ENCODE measurements at regions not wholly inside any gene's neighbourhood (a gene's known extent, or its start where the extent isn't known, plus 50 kb on each side); places are given as distances from the start of the nearest gene placed in this dataset.

DNA sequence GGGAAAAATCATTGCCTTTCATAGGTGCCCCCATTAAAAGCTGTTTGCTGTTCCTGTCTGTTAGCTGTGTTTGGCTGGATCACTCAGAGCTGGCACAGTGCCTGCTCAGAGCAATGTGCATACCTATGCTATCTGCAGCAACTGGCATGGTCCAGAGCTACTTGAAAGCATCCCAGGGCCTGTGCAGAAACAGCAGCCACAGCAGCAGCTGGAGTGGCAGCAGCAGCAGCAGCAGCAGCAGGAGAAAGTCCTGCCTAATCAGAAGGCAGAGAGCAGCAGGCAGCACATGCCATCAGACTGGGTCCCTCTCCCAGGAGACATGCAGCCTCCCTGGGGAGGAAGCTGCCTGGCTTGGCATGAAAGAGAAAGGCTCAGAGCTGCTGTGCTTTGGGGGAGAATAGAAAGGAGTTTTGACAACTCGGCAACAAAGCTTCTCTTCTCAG, 243.8 kb upstream of the WWC1 start:
- no peaks in the 10 kb centered on the region for H3K27me3 ChIP-seq (ENCODE audit: insufficient read depth, low read depth, low read length)
- TF ChIP-seq TAF1 (IDR thresholded peaks at IDR 0.05; ENCODE audit: low read depth) (no peak), EP300 (conservative IDR thresholded peaks at IDR 0.05; ENCODE audit: poor library complexity, severe bottlenecking) (no peak), SMC3 (conservative IDR thresholded peaks at IDR 0.05; ENCODE audit: poor library complexity) (peak; percentile 4), EZH2 (IDR thresholded peaks at IDR 0.05; ENCODE audit: borderline replicate concordance, insufficient read depth, low read length, poor library complexity, severe bottlenecking) (no peak), POLR2AphosphoS5 (IDR thresholded peaks at IDR 0.05) (no peak), RAD21 (conservative IDR thresholded peaks at IDR 0.05) (no peak)
- TF ChIP-seq, protein P1, sequence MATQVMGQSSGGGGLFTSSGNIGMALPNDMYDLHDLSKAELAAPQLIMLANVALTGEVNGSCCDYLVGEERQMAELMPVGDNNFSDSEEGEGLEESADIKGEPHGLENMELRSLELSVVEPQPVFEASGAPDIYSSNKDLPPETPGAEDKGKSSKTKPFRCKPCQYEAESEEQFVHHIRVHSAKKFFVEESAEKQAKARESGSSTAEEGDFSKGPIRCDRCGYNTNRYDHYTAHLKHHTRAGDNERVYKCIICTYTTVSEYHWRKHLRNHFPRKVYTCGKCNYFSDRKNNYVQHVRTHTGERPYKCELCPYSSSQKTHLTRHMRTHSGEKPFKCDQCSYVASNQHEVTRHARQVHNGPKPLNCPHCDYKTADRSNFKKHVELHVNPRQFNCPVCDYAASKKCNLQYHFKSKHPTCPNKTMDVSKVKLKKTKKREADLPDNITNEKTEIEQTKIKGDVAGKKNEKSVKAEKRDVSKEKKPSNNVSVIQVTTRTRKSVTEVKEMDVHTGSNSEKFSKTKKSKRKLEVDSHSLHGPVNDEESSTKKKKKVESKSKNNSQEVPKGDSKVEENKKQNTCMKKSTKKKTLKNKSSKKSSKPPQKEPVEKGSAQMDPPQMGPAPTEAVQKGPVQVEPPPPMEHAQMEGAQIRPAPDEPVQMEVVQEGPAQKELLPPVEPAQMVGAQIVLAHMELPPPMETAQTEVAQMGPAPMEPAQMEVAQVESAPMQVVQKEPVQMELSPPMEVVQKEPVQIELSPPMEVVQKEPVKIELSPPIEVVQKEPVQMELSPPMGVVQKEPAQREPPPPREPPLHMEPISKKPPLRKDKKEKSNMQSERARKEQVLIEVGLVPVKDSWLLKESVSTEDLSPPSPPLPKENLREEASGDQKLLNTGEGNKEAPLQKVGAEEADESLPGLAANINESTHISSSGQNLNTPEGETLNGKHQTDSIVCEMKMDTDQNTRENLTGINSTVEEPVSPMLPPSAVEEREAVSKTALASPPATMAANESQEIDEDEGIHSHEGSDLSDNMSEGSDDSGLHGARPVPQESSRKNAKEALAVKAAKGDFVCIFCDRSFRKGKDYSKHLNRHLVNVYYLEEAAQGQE (IDR thresholded peaks at IDR 0.05; ENCODE audit: borderline replicate concordance): no peak
- TF ChIP-seq, protein P2, sequence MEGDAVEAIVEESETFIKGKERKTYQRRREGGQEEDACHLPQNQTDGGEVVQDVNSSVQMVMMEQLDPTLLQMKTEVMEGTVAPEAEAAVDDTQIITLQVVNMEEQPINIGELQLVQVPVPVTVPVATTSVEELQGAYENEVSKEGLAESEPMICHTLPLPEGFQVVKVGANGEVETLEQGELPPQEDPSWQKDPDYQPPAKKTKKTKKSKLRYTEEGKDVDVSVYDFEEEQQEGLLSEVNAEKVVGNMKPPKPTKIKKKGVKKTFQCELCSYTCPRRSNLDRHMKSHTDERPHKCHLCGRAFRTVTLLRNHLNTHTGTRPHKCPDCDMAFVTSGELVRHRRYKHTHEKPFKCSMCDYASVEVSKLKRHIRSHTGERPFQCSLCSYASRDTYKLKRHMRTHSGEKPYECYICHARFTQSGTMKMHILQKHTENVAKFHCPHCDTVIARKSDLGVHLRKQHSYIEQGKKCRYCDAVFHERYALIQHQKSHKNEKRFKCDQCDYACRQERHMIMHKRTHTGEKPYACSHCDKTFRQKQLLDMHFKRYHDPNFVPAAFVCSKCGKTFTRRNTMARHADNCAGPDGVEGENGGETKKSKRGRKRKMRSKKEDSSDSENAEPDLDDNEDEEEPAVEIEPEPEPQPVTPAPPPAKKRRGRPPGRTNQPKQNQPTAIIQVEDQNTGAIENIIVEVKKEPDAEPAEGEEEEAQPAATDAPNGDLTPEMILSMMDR (IDR thresholded peaks at IDR 0.05; ENCODE audit: poor library complexity, severe bottlenecking): no peak
- H3K4me2 ChIP-seq (ENCODE audit: low read length): no peak overlapping the region
- H3K9me3 ChIP-seq (ENCODE audit: low read length): no peaks in the 10 kb centered on the region
- no peak overlapping the region for H2AFZ ChIP-seq (ENCODE audit: low read depth, low read length)
- H3K9ac ChIP-seq (ENCODE audit: low read length): no peak overlapping the region
- no peaks in the 10 kb centered on the region for H3K79me2 ChIP-seq (replicated peaks; ENCODE audit: insufficient read depth, low read length)
- no peak overlapping the region for H3K4me3 ChIP-seq (ENCODE audit: low read length)
- H3K9me2 ChIP-seq (ENCODE audit: insufficient read depth, low read length): no peaks in the 10 kb centered on the region
- H3K27ac ChIP-seq (ENCODE audit: low read length): no peak overlapping the region
- H3F3A ChIP-seq (ENCODE audit: insufficient read depth, low read length, poor library complexity, severe bottlenecking): peaks cover 3% of the 10 kb centered on the region
- no peaks in the 10 kb centered on the region for H3K36me3 ChIP-seq (ENCODE audit: insufficient read depth, low read length)
- H4K20me1 ChIP-seq (ENCODE audit: insufficient read depth): no peaks in the 10 kb centered on the region

GRCh38 chr5:168048486-168048885, 243.0 kb upstream of the WWC1 start:
- Histone ChIP-seq H3K4me2 (ENCODE audit: low read length) (no peak overlapping the region), H4K20me1 (ENCODE audit: insufficient read depth) (no peaks in the 10 kb centered on the region), H3K27ac (ENCODE audit: low read length) (no peak overlapping the region), H3K9me3 (ENCODE audit: low read length) (no peaks in the 10 kb centered on the region), H3K27me3 (ENCODE audit: insufficient read depth, low read depth, low read length) (no peaks in the 10 kb centered on the region), H3K9me2 (ENCODE audit: insufficient read depth, low read length) (no peaks in the 10 kb centered on the region), H3F3A (ENCODE audit: insufficient read depth, low read length, poor library complexity, severe bottlenecking) (peaks cover 3% of the 10 kb centered on the region), H3K4me3 (ENCODE audit: low read length) (no peak overlapping the region), H3K9ac (ENCODE audit: low read length) (no peak overlapping the region), H3K36me3 (ENCODE audit: insufficient read depth, low read length) (no peaks in the 10 kb centered on the region), H3K79me2 (replicated peaks; ENCODE audit: insufficient read depth, low read length) (no peaks in the 10 kb centered on the region), H2AFZ (ENCODE audit: low read depth, low read length) (no peak overlapping the region)
- no peak for TF ChIP-seq EZH2 (IDR thresholded peaks at IDR 0.05; ENCODE audit: borderline replicate concordance, insufficient read depth, low read length, poor library complexity, severe bottlenecking)

DNA sequence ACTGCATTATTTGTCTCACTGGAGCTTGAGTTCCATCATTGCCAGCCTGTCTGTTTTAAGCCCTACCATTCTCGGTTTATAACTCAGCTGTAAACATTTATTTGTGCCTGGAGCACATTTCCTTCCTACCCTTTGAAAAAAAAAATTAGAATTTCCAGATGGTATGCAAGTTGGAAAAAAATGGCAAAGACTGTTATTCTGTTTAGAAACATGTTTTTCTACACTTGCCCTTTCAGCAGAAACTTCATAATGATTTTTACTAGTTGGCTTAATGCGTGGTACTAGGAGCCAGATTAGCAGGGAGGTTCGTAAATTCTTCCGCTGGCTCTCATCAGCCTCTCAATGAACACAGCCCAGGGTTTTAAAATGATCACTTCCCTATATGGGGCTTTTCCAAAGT, 238.8 kb upstream of the WWC1 start:
- H3K9me2 ChIP-seq (ENCODE audit: insufficient read depth, low read length): no peaks in the 10 kb centered on the region
- H3K27me3 ChIP-seq (ENCODE audit: insufficient read depth, low read depth, low read length): no peaks in the 10 kb centered on the region
- H2AFZ ChIP-seq (ENCODE audit: low read depth, low read length): no peak overlapping the region
- H4K20me1 ChIP-seq (ENCODE audit: insufficient read depth): no peaks in the 10 kb centered on the region
- no peak for TF ChIP-seq TAF1 (IDR thresholded peaks at IDR 0.05; ENCODE audit: low read depth)
- TF ChIP-seq POLR2AphosphoS5 (IDR thresholded peaks at IDR 0.05): no peak
- TF ChIP-seq MXI1 (conservative IDR thresholded peaks at IDR 0.05; ENCODE audit: poor library complexity, severe bottlenecking): no peak
- TF ChIP-seq SMC3 (conservative IDR thresholded peaks at IDR 0.05; ENCODE audit: poor library complexity): no peak
- TF ChIP-seq EP300 (conservative IDR thresholded peaks at IDR 0.05; ENCODE audit: poor library complexity, severe bottlenecking): no peak
- TF ChIP-seq, protein P2 (IDR thresholded peaks at IDR 0.05; ENCODE audit: poor library complexity, severe bottlenecking): no peak
- TF ChIP-seq EZH2 (IDR thresholded peaks at IDR 0.05; ENCODE audit: borderline replicate concordance, insufficient read depth, low read length, poor library complexity, severe bottlenecking): no peak
- TF ChIP-seq, protein P1 (IDR thresholded peaks at IDR 0.05; ENCODE audit: borderline replicate concordance): no peak
- no peak for TF ChIP-seq RAD21 (conservative IDR thresholded peaks at IDR 0.05)
- no peak overlapping the region for H3K27ac ChIP-seq (ENCODE audit: low read length)
- H3K79me2 ChIP-seq (replicated peaks; ENCODE audit: insufficient read depth, low read length): no peaks in the 10 kb centered on the region
- H3K9ac ChIP-seq (ENCODE audit: low read length): no peak overlapping the region
- H3F3A ChIP-seq (ENCODE audit: insufficient read depth, low read length, poor library complexity, severe bottlenecking): peaks cover under 1% of the 10 kb centered on the region
- H3K4me2 ChIP-seq (ENCODE audit: low read length): no peak overlapping the region
- H3K36me3 ChIP-seq (ENCODE audit: insufficient read depth, low read length): no peaks in the 10 kb centered on the region
- no peak overlapping the region for H3K4me3 ChIP-seq (ENCODE audit: low read length)
- H3K9me3 ChIP-seq (ENCODE audit: low read length): no peaks in the 10 kb centered on the region
